CD14-positive monocyte (primary cell): ENCODE measurements at regions not wholly inside any gene's neighbourhood (a gene's known extent, or its start where the extent isn't known, plus 50 kb on each side); places are given as distances from the start of the nearest gene placed in this dataset.
"Not testable (repeated sequence)": the region's sequence is repeated elsewhere in the genome, so short reads cannot be mapped to it uniquely, and the experiment has no call there.

ENCODE experiments used
- DNase-seq, 3 donors: peaks; one replicate each; pipeline ENCODE4 v3.0.0-alpha.2; 2011 to 2022
- H2AFZ ChIP-seq: 2 replicates; pipeline ENCODE4 v1.6.0; 2012; ENCODE audit warnings: mild to moderate bottlenecking, low read depth, low read length, inconsistent platforms; ENCODE audit not compliant: insufficient read depth, poor library complexity, severe bottlenecking
- H3K27ac ChIP-seq, 2 donors: 1 replicate in 1 of 2; 2 replicates in 1 of 2; pipeline ENCODE4 v1.5.1; 2012 to 2013; ENCODE audit warnings: low read length in 2 of 2, control low read depth in 1 of 2, inconsistent platforms in 1 of 2, low read depth in 1 of 2, mild to moderate bottlenecking in 1 of 2
- H3K27me3 ChIP-seq, 2 donors: one replicate each; pipeline versions ENCODE4 v1.6.0 to v1.6.1; 2011 to 2013; ENCODE audit warnings: low read length in 2 of 2; ENCODE audit not compliant: control insufficient read depth in 2 of 2, insufficient read depth in 2 of 2
- H3K36me3 ChIP-seq, 2 donors: replicated peaks in 1 of 2; 1 replicate in 1 of 2; 2 replicates in 1 of 2; pipeline versions ENCODE4 v1.5.1 to v1.6.1; 2012 to 2013; ENCODE audit warnings: low read length in 2 of 2, control low read depth in 1 of 2, inconsistent platforms in 1 of 2, mild to moderate bottlenecking in 1 of 2; ENCODE audit not compliant: insufficient read depth in 2 of 2, control insufficient read depth in 1 of 2
- H3K4me1 ChIP-seq, 2 donors: 1 replicate in 1 of 2; 2 replicates in 1 of 2; pipeline versions ENCODE4 v1.5.1 to v1.6.1; 2012 to 2013; ENCODE audit warnings: low read length in 2 of 2, control low read depth in 1 of 2, inconsistent platforms in 1 of 2, mild to moderate bottlenecking in 1 of 2, moderate library complexity in 1 of 2; ENCODE audit not compliant: insufficient read depth in 2 of 2, control insufficient read depth in 1 of 2
- H3K4me2 ChIP-seq: replicated peaks from 2 replicates; pipeline ENCODE3; 2012; ENCODE audit warnings: low read length, moderate library complexity, mild to moderate bottlenecking; ENCODE audit not compliant: poor library complexity, severe bottlenecking; ENCODE audit errors: extremely low read depth
- H3K4me3 ChIP-seq, 3 experiments: fragments of 200-600 bp in 1 of 3; sonication (generic) in 1 of 3; replicated peaks in 1 of 3; 1 replicate in 2 of 3; 2 replicates in 1 of 3; pipeline ENCODE4 v1.5.1; 2011 to 2013; ENCODE audit warnings: low read length in 3 of 3, mild to moderate bottlenecking in 3 of 3, control low read depth in 2 of 3, low read depth in 2 of 3, inconsistent platforms in 1 of 3, moderate library complexity in 1 of 3
- H3K79me2 ChIP-seq: 2 replicates; pipeline ENCODE4 v1.6.0; 2012; ENCODE audit warnings: mild to moderate bottlenecking, control low read depth, inconsistent platforms, low read length, moderate library complexity; ENCODE audit not compliant: insufficient read depth
- H3K9ac ChIP-seq: 2 replicates; pipeline ENCODE4 v1.6.0; 2017; ENCODE audit warnings: low read length, mild to moderate bottlenecking; ENCODE audit not compliant: insufficient read depth, poor library complexity, severe bottlenecking
- H3K9me3 ChIP-seq, 2 donors: replicated peaks in 1 of 2; 1 replicate in 1 of 2; 2 replicates in 1 of 2; pipeline versions ENCODE4 v1.5.1 to v1.6.1; 2012 to 2013; ENCODE audit warnings: low read length in 2 of 2, control low read depth in 1 of 2; ENCODE audit not compliant: control insufficient read depth in 1 of 2, insufficient read depth in 1 of 2
- H4K20me1 ChIP-seq: 2 replicates; pipeline ENCODE4 v1.6.0; 2012; ENCODE audit warnings: mild to moderate bottlenecking, low read length, control low read depth, moderate library complexity; ENCODE audit not compliant: insufficient read depth
- H3K27ac Mint-ChIP-seq, 7 donors: one replicate each; pipeline ENCODE4 v1.8.0; 2020; ENCODE audit warnings: mild to moderate bottlenecking in 7 of 7, mixed read lengths in 7 of 7, moderate library complexity in 6 of 7, inconsistent platforms in 2 of 7
- H3K27me3 Mint-ChIP-seq, 3 donors: one replicate each; pipeline ENCODE4 v1.8.0; 2021 to 2022; ENCODE audit warnings: low read depth in 3 of 3, mild to moderate bottlenecking in 3 of 3, mixed read lengths in 3 of 3, moderate library complexity in 3 of 3, inconsistent platforms in 1 of 3
- H3K36me3 Mint-ChIP-seq, 2 donors: one replicate each; pipeline ENCODE4 v1.8.0; 2020; ENCODE audit warnings: mixed read lengths in 2 of 2, inconsistent platforms in 1 of 2, mild to moderate bottlenecking in 1 of 2
- H3K4me1 Mint-ChIP-seq: one replicate; pipeline ENCODE4 v1.8.0; 2020; ENCODE audit warnings: mild to moderate bottlenecking, mixed read lengths
- H3K4me3 Mint-ChIP-seq, 2 donors: one replicate each; pipeline ENCODE4 v1.8.0; 2020; ENCODE audit warnings: mild to moderate bottlenecking in 2 of 2, mixed read lengths in 2 of 2, moderate library complexity in 1 of 2
- H3K9me3 Mint-ChIP-seq, 7 donors: one replicate each; pipeline ENCODE4 v1.8.0; 2020 to 2022; ENCODE audit warnings: mixed read lengths in 7 of 7, mild to moderate bottlenecking in 6 of 7, moderate library complexity in 6 of 7, inconsistent platforms in 2 of 7
- CTCF ChIP-seq: fragments of 200-600 bp; IDR thresholded peaks from one replicate; pipeline ENCODE4 v1.8.0; 2022; ENCODE audit warnings: antibody characterized with exemption, mild to moderate bottlenecking
- WGBS: methylation state at CpG from one replicate; pipeline ENCODE4 v1.1.5; 2013; ENCODE audit warnings: missing lambda C conversion rate; ENCODE audit not compliant: insufficient coverage; 5-methylcytosine and 5-hydroxymethylcytosine counted together
- intact Hi-C, 2 donors: fragments of 100-400 bp; cut with micrococcal nuclease; formaldehyde crosslinking; loops; one replicate each; pipeline versions ENCODE4 v1.15.0 to v1.15.1; 2023

GRCh38 chr1:166432655-166433054 is 265.9 kb upstream of the FAM78B start:
- Mint-ChIP-seq H3K4me1 (peaks cover 5% of the 10 kb centered on the region), H3K36me3 (no peaks in the 10 kb centered on the region), H3K27me3 (peaks cover 0 to 1% (median 0%) of the 10 kb centered on the region in 3 donors), H3K9me3 (peaks cover 0 to 12% (median 7%) of the 10 kb centered on the region in 7 donors), H3K4me3 (no peak overlapping the region), H3K27ac (no peak overlapping the region)
- Histone ChIP-seq H3K27me3 (no peaks in the 10 kb centered on the region), H3K4me1 (no peaks in the 10 kb centered on the region), H3K27ac (no peak overlapping the region), H3K9ac (no peak overlapping the region), H3K36me3 (no peaks in the 10 kb centered on the region), H3K4me3 (no peak overlapping the region), H2AFZ (no peak overlapping the region), H3K79me2 (no peaks in the 10 kb centered on the region), H4K20me1 (no peaks in the 10 kb centered on the region), H3K9me3 (peaks cover 0 to 7% of the 10 kb centered on the region in 2 donors), H3K4me2 (no peak overlapping the region)
- WGBS: no CpG with 5 or more reads among the region's 2 CpGs
- DNase-seq: peak in 1 of 3 donors; percentile 6
- no peak for TF ChIP-seq CTCF
- intact Hi-C loops: no loop called here

- H4K20me1 ChIP-seq, H3K27me3 Mint-ChIP-seq, H3K27me3 ChIP-seq, H3K4me3 Mint-ChIP-seq, H2AFZ ChIP-seq, H3K79me2 ChIP-seq, H3K4me1 ChIP-seq, H3K9me3 ChIP-seq, H3K36me3 Mint-ChIP-seq, H3K4me2 ChIP-seq, H3K4me1 Mint-ChIP-seq, H3K4me3 ChIP-seq, H3K36me3 ChIP-seq, intact Hi-C loops, H3K27ac ChIP-seq, DNase-seq, H3K27ac Mint-ChIP-seq, H3K9ac ChIP-seq: not testable (repeated sequence)
- 100% methylated on average over 1 of the region's 7 CpGs for WGBS
- H3K9me3 Mint-ChIP-seq: peaks cover 0 to 12% (median 7%) of the 10 kb centered on the region in 7 donors
Measured at GRCh38 chr1:166433404-166434304, 266.9 kb upstream of the FAM78B start.
